ENCODE measurements at regions not wholly inside any gene's neighbourhood (a gene's known extent, or its start where the extent isn't known, plus 50 kb on each side); places are given as distances from the start of the nearest gene placed in this dataset.

DNA sequence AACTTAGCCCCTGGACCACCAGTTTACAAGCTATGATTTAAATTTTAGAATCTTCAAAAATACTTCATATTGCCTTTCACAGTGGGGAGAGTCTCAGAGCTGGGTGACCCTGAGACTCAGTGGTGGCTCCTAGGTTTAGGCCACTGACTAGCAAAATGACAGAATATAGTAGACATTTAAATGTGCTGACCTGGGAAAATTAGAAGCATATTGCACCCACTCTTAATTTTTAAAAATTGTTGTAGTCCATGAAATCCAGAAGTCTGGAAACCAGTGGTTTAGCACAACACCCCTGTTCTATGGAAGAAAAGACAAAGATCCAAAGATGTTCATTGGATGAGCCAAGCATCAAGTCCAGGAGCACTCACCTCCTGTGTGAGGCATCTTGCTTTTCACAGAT lies 75.0 kb upstream of the PAPPA start:
- TF ChIP-seq, protein P1, sequence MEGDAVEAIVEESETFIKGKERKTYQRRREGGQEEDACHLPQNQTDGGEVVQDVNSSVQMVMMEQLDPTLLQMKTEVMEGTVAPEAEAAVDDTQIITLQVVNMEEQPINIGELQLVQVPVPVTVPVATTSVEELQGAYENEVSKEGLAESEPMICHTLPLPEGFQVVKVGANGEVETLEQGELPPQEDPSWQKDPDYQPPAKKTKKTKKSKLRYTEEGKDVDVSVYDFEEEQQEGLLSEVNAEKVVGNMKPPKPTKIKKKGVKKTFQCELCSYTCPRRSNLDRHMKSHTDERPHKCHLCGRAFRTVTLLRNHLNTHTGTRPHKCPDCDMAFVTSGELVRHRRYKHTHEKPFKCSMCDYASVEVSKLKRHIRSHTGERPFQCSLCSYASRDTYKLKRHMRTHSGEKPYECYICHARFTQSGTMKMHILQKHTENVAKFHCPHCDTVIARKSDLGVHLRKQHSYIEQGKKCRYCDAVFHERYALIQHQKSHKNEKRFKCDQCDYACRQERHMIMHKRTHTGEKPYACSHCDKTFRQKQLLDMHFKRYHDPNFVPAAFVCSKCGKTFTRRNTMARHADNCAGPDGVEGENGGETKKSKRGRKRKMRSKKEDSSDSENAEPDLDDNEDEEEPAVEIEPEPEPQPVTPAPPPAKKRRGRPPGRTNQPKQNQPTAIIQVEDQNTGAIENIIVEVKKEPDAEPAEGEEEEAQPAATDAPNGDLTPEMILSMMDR (IDR thresholded peaks at IDR 0.05), result no peak
- TF ChIP-seq POLR2A (IDR thresholded peaks at IDR 0.05) (no peak), EP300 (IDR thresholded peaks at IDR 0.05) (no peak), POLR2AphosphoS5 (IDR thresholded peaks at IDR 0.05) (no peak)
